HEK293 (cell line): ENCODE measurements at regions not wholly inside any gene's neighbourhood (a gene's known extent, or its start where the extent isn't known, plus 50 kb on each side); places are given as distances from the start of the nearest gene placed in this dataset.

Source experiments
- CTCF ChIP-seq: fragments of 450-650 bp; formaldehyde crosslinking; IDR thresholded peaks from 2 replicates; pipeline ENCODE4 v1.5.1; 2016; ENCODE audit warnings: missing biosample characterization, missing genetic modification characterization
- INSM2 ChIP-seq: fragments of 450-650 bp; formaldehyde crosslinking; IDR thresholded peaks from 2 replicates; pipeline ENCODE4 v1.5.1; 2016; ENCODE audit warnings: missing biosample characterization, missing genetic modification characterization
- MYNN ChIP-seq: fragments of 450-650 bp; formaldehyde crosslinking; IDR thresholded peaks from 2 replicates; pipeline ENCODE4 v1.5.1; 2016; ENCODE audit warnings: missing biosample characterization, missing genetic modification characterization, borderline replicate concordance
- SP2 ChIP-seq: fragments of 450-650 bp; formaldehyde crosslinking; IDR thresholded peaks from 2 replicates; pipeline ENCODE4 v1.5.1; 2016; ENCODE audit warnings: missing biosample characterization, missing genetic modification characterization
- TCF7L2 ChIP-seq: IDR thresholded peaks from 2 replicates; pipeline ENCODE4 v1.6.1; 2011; ENCODE audit warnings: low read depth, mild to moderate bottlenecking, inconsistent platforms, low read length, moderate library complexity, borderline replicate concordance
- ZBTB17 ChIP-seq: fragments of 450-650 bp; formaldehyde crosslinking; IDR thresholded peaks from 2 replicates; pipeline ENCODE4 v1.5.1; 2016; ENCODE audit warnings: missing biosample characterization, missing genetic modification characterization
- ZBTB8A ChIP-seq: fragments of 450-650 bp; formaldehyde crosslinking; IDR thresholded peaks from 2 replicates; pipeline ENCODE4 v1.5.1; 2016; ENCODE audit warnings: missing biosample characterization, missing genetic modification characterization
- ZNF175 ChIP-seq: fragments of 450-650 bp; formaldehyde crosslinking; IDR thresholded peaks from 2 replicates; pipeline ENCODE4 v1.5.1; 2016; ENCODE audit warnings: missing biosample characterization, missing genetic modification characterization
- ZNF202 ChIP-seq: fragments of 450-650 bp; formaldehyde crosslinking; IDR thresholded peaks from 2 replicates; pipeline ENCODE4 v1.5.1; 2016; ENCODE audit warnings: missing biosample characterization, missing genetic modification characterization, borderline replicate concordance
- ZNF513 ChIP-seq: fragments of 450-650 bp; IDR thresholded peaks from 2 replicates; pipeline ENCODE4 v1.5.1; 2018; ENCODE audit warnings: missing biosample characterization, missing genetic modification characterization
- ZNF777 ChIP-seq: fragments of 450-650 bp; formaldehyde crosslinking; IDR thresholded peaks from 2 replicates; pipeline ENCODE4 v1.5.1; 2017; ENCODE audit warnings: missing biosample characterization, missing genetic modification characterization, borderline replicate concordance

- TF ChIP-seq ZNF777 (no peak), MYNN (no peak), INSM2 (tag by site-specific recombination) (no peak), SP2 (tag by site-specific recombination) (no peak), CTCF (no peak), ZBTB17 (no peak), TCF7L2 (no peak), ZNF175 (tag by site-specific recombination) (no peak), ZBTB8A (tag by site-specific recombination) (no peak), ZNF202 (no peak), ZNF513 (tag by site-specific recombination) (no peak)
These were observed 117.0 kb upstream of the VAV3 start for GRCh38 chr1:108082001-108082400.
